GM21381 (cell line): ENCODE measurements at regions not wholly inside any gene's neighbourhood (a gene's known extent, or its start where the extent isn't known, plus 50 kb on each side); places are given as distances from the start of the nearest gene placed in this dataset.
A peak's percentile ranks its signal among the peaks of the same experiment; 100 is the strongest.

Experiments
- ATAC-seq: cut with Tn5 transposase; IDR thresholded peaks from one replicate; pipeline ENCODE4 v1.9.1; 2021; ENCODE audit warnings: mild to moderate bottlenecking, moderate library complexity; ENCODE audit not compliant: unreplicated experiment

DNA sequence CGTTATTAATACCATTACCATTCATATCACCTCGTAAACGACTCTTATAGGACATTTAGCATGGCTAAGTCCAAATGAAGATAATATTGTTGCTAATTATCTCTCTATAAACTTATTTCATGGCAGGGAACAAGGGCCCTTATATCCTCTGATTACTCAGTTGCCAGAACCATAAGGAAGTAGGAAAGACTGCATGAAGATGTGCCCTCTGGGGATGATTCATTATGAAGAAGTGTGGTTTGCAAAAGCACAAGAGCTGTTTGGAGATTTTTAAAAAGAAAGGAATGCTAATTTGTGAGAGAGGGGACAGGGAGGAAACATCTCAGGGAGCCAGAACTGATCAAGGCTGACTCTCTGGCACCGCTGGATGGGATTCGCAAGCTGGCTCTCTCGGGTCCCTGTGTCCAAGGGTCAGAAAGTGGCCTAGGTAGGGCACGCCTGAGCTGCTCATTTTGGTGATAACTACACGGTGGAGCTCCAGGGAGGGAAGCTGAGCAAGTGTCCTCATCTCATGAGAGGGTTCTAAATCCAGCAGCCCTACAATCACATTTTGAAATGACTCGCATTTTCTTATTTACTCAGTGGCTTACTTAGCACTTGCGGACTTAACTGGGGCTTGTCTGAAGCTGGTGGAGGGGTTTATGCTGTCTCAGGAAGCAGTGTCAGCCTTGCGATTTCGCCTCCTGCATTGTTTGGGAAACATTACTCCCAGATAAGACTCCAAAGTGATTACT is 136.8 kb downstream of the C5orf15 start:
- ATAC-seq = no peak

DNA sequence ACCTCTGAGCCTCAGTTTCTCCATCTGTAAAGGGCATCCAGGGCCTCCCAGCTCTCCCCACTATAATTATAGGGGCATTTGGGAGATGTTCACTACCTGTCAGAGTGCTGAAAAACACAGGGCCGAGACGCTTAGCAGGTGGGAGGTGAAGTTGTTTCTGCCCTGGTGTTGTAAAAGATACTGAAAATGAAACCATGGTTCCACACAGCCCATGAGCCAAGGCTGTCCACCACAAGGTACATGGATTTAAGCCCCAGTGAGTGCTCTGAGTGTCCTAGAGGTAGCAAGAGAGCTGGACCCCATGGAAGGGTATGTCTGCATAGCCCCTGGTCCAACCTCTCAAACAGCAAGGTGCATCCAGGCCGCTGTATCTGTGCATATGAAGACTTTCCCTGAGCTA is 137.5 kb downstream of the C5orf15 start:
- ATAC-seq = no peak

DNA sequence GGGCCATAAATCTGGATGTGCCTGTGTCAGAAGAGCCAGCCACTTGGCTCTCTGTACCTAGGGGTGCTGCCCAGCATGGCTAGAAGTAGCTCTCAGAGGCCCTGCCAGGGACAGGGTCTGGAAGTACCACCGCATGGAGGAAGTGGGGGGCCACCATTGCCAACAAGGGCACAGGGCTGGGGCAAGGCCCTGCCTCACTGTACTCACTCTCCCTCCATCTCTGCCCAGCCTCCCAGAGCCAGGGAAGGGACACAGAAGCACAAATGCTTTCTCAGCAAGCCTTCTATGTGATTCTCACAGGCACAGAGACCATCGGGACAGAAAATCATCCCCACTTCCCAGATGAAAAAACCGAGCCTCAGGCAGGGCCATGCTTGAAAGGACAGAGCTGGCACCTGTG is 138.1 kb downstream of the C5orf15 start:
- ATAC-seq = no peak

DNA sequence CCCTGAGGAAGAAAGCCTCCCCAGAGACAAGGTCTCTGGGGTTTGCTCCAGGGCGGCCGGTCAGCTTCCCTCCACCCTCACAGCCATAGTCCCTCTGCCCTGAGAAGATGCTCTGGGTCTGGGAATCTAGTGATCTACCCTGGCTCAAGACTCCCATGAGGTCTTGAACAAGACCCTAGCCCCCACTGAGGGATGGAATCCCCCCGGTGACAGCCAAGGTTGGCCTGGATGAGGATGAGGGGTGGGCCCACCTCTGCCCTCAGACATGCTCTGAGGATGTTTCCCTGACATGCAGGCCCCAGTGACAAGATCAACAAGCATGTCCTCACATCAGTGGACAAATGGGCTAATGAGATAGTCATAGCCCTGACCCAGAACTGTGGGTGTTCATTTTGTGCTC is 138.6 kb downstream of the C5orf15 start:
- no peak for ATAC-seq

DNA sequence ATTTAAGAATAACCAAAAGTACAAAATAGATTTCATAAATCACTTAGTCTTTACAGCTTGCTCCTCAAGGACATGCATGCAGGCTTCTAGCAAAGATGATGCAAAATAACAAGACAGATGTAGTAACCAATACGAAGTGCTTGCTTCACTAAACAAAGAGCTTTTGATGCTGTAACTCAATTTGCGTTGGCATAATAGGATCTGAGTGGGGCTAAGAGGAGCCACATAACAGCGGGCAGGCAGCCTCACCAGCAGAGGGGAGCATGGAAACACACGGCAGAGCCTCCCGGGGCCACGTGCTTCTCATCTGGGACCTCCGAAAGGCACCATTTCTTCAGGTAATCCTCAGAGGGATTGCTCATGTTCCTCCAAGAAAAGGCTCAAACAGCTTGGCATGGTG is 139.7 kb downstream of the C5orf15 start:
- no peak for ATAC-seq

DNA sequence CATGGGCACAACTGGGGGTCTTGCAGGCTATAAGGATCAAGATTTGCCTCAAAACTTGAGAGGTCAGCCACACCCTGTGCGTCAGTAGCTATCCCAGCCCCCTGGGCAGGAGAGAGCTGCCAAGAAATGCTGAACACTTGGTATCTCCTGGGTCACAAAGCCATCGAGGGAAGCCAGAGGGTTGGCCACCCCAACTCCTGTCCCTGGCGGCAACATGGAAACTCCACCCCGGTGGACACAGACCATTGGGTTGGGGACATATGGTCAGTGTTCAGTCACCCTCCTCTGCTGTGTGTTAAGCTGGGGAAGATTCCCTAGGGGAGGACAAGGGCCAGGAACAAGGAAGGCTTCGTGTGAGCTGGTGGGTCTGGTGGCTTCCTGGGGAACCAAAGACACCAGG is 140.6 kb downstream of the C5orf15 start:
- ATAC-seq = no peak

DNA sequence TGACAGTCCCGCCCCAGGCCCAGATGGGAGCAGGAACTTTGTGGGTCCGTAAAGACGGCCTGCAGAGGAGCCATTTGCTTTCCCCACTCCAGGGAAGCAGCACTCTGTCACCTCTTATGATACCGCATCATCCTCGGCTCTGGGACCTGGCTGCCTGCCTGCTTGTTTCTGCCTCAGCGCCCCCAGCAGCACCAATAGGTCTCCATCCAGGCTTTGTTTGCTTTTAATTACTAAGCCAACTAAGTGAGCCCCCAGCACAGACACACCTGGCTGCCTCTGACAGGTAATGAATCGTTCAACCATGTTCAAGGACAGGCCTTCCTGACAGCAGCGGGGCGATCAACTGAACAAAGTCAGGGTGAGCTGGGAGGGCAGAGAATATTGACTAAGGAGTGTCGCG is 141.4 kb downstream of the C5orf15 start:
- no peak for ATAC-seq

DNA sequence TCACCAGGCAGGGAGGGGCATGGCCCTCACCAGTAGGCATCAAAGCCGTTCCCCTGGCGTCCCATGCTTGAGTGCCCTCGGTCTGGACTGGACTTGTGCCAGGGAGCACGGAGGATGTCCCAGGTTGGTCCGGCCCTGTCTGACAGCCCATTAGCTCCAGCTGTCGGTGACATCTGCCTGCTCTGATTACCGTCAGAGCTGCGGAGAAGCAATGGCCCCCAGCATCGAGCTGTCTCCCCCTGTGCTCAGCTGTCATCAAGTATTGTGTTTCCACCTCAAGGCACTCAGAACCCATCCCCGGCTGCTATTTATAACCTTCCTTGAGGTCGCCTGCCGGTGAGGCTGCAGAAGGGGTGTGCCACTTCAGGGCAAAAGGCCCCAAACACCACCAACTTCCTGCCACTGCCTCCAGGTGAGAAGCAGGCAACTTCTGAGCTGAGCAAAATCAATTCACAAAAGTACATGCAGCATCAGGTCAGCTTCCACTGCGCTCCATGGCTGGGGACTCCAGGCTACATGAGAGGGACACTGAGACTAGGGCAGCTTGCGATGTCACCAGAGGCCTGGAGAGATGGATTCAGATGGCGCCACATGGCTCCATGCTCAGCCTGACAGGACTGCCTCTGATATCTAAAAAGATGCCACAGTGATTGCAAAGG is 142.7 kb downstream of the C5orf15 start:
- no peak for ATAC-seq

DNA sequence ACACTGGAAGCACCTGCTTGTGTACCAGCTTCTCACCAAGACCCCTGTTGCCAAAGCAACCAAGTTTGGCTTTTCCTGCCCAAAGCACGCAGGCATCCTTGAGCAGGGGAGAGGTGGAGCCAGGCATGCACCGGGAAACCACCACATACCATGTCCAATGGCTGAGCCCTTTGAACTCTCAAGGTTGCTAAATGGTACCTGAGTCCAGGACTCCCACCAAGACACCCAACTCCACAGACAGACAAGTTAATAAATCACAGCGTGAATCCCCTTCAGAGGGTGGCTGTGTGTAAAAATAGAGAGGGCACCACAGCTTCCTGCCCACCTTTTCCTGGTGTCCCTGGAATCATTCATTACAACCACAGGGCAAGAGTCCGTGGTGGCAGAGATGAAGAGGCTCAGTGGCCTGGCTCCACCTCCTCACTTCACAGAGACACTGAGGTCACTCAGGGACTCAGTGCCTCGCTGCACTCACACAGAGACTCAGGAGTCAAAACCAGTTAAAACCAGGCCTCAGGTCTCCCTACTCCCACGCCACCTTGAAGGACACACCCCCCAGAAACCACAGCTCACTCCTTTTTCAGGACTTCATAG is 143.7 kb downstream of the C5orf15 start:
- ATAC-seq = peak; percentile 71

DNA sequence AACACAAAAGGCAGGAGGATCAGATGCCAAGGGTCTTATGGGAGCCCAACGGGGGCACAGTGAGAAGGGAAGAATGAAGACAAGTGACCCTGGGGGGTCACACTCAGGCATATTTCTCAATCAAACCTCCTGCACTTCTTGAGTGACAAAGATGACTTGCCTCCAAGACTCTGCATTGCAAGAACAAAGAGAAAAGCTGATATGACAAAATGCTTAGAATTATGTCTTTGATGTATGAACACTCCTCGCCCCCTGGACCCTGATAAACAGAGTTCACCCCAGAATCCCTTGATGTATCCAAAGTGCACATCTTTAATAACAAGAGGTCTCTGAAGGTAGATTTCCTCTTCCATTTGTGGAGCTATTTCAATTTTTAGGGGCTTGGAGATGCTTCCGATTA is 146.5 kb downstream of the C5orf15 start:
- no peak for ATAC-seq

DNA sequence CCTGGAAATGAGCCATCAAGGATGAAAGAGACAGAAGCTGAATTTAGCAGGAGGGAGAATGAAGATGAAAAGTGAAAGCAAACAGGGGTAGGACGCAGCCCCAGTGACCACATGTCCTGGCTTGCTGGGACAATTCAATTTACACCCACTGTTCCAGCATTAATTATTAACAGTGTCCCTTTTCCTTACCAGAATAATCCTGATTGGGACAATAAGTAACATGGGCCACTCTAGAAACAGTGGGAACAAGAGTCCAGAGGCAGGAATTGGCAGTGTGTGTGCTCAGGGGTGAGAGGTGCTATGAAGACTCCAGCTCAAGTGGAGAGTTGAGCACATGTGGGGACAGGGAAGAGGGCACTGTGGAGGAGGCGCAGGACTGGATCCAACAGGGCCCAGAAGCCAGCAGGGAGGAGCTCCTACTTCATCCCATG is 147.1 kb downstream of the C5orf15 start:
- ATAC-seq = no peak

DNA sequence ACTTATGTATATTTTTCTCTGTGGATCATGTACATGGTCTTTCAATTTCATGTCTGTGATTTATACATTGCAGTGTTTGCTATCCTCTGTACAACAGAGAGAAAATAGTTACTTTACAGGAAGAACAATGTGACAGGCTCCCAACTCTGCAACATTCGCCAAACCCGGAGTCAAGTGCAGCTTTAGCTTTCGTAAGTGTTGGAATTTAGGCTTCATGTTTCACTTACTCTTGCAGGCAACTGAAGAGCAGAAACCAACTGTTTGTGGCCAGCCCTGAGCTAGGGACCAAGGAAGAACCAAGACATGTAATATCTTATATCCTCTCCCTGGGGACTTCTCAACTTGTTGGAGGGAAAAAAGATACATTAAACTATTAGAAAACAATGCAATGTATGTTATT is 147.9 kb downstream of the C5orf15 start:
- no peak for ATAC-seq

DNA sequence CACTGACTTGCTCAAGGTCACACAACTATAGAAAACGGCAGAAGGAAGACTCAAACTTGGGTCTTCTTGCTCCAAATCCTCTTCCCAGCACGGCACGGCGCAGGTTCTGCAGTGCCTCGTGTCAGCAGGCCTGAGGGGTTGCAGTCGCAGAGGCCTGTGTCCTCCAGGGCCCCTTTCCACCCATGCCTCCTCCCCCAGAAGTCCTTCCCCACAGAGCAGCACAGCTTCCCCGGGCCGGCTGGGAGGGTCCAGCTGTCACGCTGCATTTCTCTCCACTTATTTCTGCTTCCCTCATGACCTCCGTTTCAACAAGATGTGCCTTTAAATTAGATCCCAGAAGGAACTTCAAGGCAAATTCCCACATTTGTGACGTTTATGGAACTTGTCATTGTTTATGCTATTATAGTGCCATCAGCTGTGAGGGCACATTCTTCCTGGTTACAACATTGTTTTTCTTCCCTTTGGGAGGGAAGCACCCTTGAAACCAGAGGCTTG is 148.4 kb downstream of the C5orf15 start:
- no peak for ATAC-seq

DNA sequence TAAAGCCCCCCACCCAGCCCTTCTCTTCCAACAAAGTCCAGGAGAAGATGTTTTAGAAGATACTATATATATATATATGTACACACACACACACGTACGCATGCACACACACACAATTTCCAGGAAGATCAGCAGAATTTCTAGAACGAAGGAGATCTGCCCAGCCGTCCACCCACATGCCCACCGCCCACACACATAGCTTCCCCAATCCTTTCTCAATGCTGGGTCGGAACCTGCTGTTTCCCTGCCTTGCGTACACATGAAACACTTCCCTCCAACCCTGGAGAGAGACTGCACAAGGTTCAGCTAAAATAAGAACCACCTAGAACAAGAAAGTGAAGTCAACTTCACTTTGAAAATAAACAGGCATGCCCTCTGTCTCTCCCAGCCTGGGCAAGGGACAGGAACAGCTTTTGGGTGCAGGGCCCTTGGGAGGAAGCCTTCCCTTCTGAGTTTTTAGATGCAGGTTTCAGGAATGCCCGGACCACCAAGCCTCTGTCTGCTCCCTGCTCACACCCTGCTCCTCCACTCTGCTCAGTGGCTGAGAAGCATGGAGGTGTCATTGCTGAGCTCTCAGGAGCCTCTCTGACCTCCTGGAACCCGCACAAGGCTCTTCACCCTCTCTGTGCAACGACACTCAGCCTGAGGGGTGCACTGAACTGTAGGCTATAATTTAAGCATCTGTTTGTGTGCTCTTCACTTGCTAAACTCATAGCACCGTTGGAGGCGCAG is 149.4 kb downstream of the C5orf15 start:
- ATAC-seq = no peak

DNA sequence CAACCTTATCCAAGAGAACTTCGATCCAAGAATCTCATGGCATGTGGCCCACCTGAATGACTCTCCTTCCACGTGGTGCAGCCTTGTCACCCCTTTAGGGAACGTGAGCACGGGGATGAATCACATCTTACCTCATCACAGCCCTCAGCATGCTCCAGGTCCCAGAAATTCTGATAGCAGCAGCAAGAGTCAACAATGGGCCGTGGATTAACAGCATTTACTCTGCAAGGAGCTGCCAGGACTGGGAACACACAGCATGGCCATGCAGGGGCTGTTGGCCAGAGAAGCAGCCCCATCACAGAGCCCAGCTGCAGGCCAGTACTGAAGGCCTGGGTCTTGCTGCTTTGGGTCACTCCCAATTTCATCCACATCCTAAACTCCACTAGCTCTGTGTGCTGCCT is 150.4 kb downstream of the C5orf15 start:
- ATAC-seq = no peak

DNA sequence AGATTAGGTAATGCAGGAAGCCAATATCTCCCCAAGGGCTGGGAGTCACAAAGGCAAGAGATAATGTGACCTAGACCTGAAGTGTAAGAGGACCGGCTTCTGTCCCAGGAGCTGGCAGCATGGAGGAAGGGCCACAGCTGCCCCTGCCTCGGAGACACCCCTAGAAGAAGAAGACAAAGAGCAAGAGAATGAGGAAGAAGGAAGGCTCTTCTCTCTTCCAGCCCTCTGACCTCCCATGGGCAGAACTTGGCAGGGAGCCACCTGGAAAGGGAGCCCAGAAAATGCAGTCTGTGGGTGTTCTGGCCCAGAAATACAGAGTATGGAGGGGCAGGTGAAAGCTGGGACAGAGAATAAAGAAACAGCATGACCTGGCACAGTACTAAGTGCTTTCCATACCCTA is 151.0 kb downstream of the C5orf15 start:
- ATAC-seq = no peak

DNA sequence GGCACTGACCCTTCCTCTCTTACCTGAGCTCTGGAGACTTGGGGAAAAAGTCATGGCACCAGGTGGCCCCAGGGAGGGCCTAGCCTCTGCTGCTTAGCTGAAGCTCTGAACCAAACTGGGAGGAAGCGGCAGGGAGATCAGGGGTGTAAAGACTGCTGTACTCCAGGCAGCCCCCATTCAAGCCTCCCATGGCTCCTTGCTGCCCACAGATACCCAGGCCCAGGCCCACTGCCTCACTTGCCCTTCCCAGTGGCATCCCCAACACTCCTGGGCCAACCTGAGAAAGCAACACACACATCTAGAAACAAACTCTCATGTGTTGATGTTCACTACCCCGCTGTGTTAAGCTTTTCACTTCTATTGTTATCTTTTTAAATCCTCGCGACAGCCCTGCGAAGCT is 151.6 kb downstream of the C5orf15 start:
- ATAC-seq = no peak

DNA sequence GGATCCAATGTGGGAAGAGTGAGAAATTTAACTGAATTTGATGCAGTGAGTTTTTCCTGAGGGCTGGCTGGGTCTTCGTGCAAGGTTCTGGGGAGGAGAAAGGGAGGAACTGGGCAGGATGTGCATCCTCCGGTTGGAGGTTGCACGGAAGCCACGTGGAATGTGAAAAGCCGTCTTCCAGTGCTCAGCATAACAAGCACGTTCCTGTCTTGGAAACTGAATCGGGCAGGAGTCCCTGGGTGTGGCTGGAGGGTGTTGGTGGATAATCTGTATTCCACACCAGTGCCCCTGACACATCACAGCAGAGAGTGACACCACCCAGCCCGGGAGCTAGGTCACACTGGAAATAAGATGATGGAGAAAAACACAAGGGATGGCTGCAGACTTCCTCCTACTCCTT is 154.3 kb downstream of the C5orf15 start:
- no peak for ATAC-seq

DNA sequence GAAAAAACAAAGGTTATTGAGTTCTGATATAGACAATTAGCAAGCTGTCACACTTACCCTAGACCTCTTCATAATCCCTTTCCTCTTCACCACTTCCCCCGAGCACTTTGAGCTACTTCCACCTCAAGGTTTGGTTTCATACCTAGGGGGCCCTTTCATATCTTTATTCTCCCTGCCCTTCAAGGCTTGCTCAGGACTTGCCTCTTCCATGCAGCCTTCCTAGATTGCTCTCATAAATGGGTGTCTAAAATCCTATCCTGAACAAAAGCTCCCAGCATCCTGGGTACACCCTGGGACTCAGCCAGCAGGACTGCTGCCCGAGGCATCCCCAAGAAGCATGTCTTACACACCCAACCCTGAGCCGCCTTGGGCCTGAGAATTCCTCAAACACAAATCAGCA is 157.3 kb downstream of the C5orf15 start:
- no peak for ATAC-seq

DNA sequence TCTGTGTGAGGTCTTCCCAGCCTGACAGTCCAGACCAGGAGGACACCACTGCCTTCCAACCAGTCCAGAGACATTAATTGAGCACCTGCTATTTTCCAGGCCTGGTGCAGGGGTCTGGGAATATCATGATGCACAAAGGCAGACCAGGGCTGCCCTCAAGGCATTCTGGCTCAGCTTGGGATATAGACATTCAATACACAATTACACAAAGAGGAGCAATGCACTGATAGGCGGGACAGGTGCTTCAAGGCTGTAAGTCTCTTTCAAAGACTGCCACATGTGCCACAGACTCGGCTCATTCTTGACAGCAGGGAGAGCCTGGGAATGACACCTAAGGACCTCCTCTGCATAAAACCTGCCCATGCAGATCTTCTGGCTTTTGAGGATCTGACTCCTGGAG is 158.6 kb downstream of the C5orf15 start:
- no peak for ATAC-seq

DNA sequence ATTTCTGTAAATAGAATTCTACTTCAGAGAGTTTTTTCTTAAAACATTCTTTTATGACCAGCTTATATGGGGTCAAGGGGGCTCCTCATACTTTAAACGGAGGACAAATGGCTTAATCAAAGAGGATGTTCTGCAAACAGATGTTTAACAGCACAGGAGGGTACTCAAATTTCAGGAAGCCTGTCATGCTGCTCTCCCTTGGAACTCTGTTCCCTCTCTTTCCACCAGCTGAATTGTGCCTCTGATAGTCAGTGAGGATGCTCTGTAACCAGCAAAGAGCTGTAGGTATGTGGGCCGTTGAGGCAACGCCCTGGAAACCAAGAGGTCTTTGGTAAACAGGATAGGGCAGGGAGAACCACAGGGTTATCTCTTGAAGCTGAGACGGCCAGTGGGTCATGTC is 161.1 kb downstream of the C5orf15 start:
- ATAC-seq = no peak

DNA sequence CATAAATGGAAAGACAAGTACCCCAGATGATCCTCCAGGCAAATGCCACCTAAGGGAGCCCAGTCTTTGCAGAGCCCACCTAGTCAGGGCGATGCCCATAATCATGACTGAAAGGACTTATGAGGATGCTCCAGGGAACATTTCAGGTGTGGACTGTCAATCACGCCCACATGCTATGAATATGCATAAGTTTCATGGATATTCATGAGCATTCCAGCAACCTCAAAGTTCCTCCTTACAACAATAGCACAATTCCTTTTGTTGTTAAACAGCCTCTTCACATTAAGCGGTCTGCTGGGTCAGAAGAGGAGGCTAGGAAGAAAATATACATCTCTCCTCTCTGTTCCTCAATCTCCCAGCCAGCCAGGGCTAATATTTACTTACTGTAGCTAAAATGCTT is 161.6 kb downstream of the C5orf15 start:
- no peak for ATAC-seq
